ENCODE measurements at regions not wholly inside any gene's neighbourhood (a gene's known extent, or its start where the extent isn't known, plus 50 kb on each side); places are given as distances from the start of the nearest gene placed in this dataset.

- no peak overlapping the region for H3K4me3 ChIP-seq (ENCODE audit: low read depth, low read length)
- TF ChIP-seq CTCF (IDR thresholded peaks at IDR 0.05; ENCODE audit: insufficient read depth, low read depth, low read length, missing control alignments): no peak
- DNase-seq (ENCODE audit: low read depth): no peak
Observed at GRCh38 chr4:171590716-171591115, 222.5 kb upstream of the GALNTL6 start.

GRCh38 chr4:171588764-171589163 is 224.4 kb upstream of the GALNTL6 start:
- DNase-seq (ENCODE audit: low read depth): no peak
- no peak for TF ChIP-seq CTCF (IDR thresholded peaks at IDR 0.05; ENCODE audit: insufficient read depth, low read depth, low read length, missing control alignments)
- no peak overlapping the region for H3K4me3 ChIP-seq (ENCODE audit: low read depth, low read length)

GRCh38 chr4:171588051-171588545 is 225.1 kb upstream of the GALNTL6 start:
- DNase-seq (ENCODE audit: low read depth): no peak
- TF ChIP-seq CTCF (IDR thresholded peaks at IDR 0.05; ENCODE audit: insufficient read depth, low read depth, low read length, missing control alignments): no peak
- H3K4me3 ChIP-seq (ENCODE audit: low read depth, low read length): no peak overlapping the region

GRCh38 chr4:171583790-171584189 is 229.4 kb upstream of the GALNTL6 start:
- DNase-seq (ENCODE audit: low read depth): peak; percentile 22
- no peak for TF ChIP-seq CTCF (IDR thresholded peaks at IDR 0.05; ENCODE audit: insufficient read depth, low read depth, low read length, missing control alignments)
- no peak overlapping the region for H3K4me3 ChIP-seq (ENCODE audit: low read depth, low read length)

GRCh38 chr4:171582961-171583581 is 230.1 kb upstream of the GALNTL6 start:
- TF ChIP-seq CTCF (IDR thresholded peaks at IDR 0.05; ENCODE audit: insufficient read depth, low read depth, low read length, missing control alignments): no peak
- no peak for DNase-seq (ENCODE audit: low read depth)
- H3K4me3 ChIP-seq (ENCODE audit: low read depth, low read length): no peak overlapping the region

- TF ChIP-seq CTCF (IDR thresholded peaks at IDR 0.05; ENCODE audit: insufficient read depth, low read depth, low read length, missing control alignments): no peak
- H3K4me3 ChIP-seq (ENCODE audit: low read depth, low read length): no peak overlapping the region
Observed at GRCh38 chr4:171573181-171573580, 240.0 kb upstream of the GALNTL6 start.

More at GRCh38 chr4:171573181-171573580, 240.0 kb upstream of the GALNTL6 start:
- no peak for DNase-seq (ENCODE audit: low read depth)
